Left renal pelvis (tissue), 4 donors: ENCODE measurements at regions not wholly inside any gene's neighbourhood (a gene's known extent, or its start where the extent isn't known, plus 50 kb on each side); places are given as distances from the start of the nearest gene placed in this dataset.

Experiments used
- DNase-seq, 4 donors: peaks; one replicate each; pipeline ENCODE4 v3.0.0-alpha.2; 2013; ENCODE audit warnings: low read depth in 4 of 4, low spot score in 3 of 4

- no peak for DNase-seq
Measured at GRCh38 chr10:10330418-10330817, 687.3 kb upstream of the CELF2 start.

DNA sequence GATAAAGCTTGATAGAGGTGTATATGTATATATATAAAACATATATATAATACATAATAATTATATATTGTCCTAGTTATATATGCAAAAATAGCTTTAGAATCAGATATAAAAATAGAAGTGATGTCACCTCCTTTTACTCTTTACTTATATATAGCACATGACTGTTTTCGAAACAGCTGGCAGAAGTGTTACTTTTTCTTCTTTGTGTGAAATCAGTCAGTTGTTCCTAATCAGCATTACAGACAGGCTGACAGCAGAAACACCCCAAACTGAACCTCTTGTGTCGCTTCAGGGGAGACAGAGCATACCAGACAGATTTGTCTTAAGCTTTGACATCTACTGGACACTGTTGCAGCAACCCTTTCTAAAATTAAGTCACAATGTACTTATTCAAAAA is 684.9 kb upstream of the CELF2 start:
- no peak for DNase-seq

DNA sequence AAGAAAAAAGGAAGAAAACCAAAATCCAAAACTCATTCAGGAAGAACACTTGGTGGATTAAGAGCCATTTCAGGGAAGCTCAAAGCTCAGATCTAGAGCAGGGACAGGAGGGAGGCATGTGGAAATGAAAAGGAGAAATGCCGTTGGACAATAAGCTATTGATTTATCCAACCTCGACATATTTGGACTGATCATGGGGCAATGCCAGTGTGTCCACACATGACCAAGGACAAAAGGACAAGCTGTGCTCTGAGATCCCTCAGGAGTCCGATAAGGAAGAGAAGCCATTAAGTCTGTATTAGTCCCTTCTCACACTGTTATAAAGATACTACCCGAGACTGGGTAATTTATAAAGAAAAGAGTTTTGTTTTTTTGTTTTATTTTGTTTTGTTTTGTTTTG is 684.0 kb upstream of the CELF2 start:
- DNase-seq, result no peak

- no peak for DNase-seq
Measured at GRCh38 chr10:10338339-10338738, 679.3 kb upstream of the CELF2 start.

- no peak for DNase-seq
Measured at GRCh38 chr10:10346390-10347150, 671.1 kb upstream of the CELF2 start.

- DNase-seq, result no peak
Measured at GRCh38 chr10:10350050-10350449, 667.6 kb upstream of the CELF2 start.

DNA sequence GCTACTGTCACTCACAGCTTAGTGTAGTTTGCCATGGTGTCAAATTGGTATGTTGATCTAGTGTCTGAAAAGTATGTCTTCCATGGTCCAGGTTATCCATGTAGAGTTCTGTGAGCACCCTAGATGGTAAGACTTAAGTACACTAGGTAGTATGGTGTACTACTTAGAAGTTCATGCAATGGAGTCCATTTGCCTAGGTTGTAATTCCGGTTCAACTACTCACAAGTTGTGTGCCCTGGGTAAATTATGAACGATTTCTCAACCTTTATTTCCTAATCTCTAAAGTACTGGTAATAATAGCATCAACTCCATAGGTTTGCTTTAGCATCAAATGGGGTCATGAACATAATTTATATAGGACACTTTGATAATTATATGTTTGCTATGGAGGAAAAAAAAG is 666.2 kb upstream of the CELF2 start:
- DNase-seq, result no peak

DNA sequence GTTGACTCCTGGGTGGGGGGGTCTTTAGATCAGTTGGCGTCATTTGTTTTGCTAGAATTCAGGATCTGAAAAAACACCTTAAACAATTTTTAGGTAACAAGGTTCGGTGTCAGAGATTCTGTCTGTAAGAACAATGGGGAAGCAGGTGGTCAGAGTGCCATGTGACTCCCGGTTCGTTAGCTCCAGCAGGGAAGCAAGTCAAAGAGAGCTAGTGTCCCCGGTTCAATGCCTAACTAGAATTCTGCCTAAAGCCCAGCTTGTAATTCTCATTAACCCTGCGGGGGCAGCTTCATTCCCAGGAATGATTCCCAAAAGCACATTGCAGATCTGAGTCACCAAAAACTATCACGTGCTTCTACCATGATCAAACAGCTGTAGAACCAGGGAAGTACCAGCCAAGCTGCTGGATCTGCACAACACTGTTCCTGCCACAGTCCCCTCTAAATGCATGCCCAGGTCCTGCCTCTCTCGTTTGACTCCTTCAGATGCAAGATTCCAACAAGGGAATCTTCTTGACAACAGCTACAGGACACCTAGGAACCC is 664.3 kb upstream of the CELF2 start:
- DNase-seq, result no peak

DNA sequence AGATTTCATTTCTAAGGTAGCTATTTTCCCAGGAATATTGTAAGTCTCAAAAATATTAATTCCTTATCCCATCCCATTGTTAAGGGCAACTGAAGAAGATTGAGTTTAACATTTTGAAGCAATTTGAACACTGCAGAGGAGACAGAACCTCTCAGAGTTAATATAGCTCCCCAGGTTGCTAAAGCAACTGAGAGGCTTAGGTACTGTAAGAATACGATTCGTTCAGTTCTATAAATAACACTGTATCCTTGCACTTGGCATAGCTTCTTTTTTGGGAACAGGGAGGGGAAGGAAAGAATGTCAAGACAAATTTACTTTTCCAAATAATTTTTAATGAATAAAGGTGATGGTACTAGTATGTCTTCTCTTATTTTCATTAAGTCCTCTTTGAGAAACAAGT is 658.4 kb upstream of the CELF2 start:
- no peak for DNase-seq

DNA sequence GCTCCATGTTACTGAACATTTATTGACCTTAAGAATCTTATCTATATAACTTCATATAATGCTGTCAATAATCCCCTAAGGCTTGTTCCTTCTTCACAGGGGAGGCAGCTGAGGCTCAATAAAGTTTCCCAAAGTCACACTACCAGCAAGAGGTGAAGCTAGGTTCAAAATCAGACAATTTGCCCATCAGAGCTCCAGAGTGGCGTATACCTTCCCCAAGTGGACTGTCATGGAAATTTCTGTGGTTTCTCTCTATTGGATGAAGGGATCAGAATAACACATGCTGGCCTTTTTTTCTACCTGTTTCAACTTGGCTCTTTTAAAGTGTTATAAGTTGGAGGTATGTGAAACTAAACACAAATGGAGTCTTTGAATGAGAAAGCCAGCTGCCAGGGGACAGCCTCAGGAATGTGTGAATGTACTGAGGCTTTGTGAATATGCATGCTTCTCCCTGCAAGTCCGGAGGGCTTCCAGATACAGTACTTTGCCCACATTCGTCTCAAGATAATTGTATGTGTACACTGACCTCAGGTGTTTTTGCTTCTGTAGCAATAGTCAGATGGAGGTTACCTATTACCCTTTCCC is 656.3 kb upstream of the CELF2 start:
- DNase-seq, result no peak

DNA sequence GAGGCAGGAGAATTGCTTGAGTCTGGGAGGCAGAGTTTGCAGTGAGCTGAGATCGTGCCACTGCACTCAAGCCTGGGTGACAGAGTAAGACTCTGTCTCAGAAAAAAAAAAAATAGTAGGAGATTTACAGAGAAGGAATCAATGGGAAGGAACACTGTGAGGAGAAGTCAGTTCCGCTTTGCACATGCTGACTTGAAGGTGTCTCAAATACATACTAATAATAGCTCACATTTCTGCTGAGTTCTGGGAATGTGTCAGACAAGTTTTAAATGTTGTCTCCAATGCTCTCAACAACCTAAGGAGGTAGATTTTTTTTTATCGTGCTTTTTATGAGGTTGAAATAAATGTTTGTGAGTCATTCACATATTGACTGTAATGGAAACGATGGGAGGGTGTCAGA is 654.9 kb upstream of the CELF2 start:
- DNase-seq, result no peak

DNA sequence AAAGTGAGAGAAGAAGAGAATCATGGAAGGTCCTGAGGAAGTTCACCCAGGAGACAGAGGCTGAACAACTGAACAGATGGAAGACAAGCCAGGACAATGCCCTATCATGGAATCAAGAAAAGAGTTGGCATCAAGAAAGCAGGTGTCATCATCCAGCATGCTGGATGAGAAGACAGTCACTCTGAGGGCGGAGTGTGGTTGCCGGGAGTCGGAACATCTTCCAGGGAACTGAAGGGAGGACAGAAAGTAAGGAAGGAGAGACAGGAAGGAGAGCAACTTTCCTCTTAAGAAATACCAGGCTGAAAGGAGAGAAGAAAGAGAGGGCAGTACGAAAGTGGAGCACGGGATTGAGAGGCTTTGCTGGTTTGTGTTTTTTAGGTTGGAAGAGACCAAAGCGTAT is 654.5 kb upstream of the CELF2 start:
- DNase-seq, result no peak

- DNase-seq, result no peak
Measured at GRCh38 chr10:10364902-10365301, 652.8 kb upstream of the CELF2 start.

- no peak for DNase-seq
Measured at GRCh38 chr10:10365676-10366075, 652.0 kb upstream of the CELF2 start.

- no peak for DNase-seq
Measured at GRCh38 chr10:10366836-10367235, 650.8 kb upstream of the CELF2 start.

- no peak for DNase-seq
Measured at GRCh38 chr10:10367264-10367663, 650.4 kb upstream of the CELF2 start.

GRCh38 chr10:10368951-10369576 is 648.6 kb upstream of the CELF2 start:
- DNase-seq, result no peak

DNA sequence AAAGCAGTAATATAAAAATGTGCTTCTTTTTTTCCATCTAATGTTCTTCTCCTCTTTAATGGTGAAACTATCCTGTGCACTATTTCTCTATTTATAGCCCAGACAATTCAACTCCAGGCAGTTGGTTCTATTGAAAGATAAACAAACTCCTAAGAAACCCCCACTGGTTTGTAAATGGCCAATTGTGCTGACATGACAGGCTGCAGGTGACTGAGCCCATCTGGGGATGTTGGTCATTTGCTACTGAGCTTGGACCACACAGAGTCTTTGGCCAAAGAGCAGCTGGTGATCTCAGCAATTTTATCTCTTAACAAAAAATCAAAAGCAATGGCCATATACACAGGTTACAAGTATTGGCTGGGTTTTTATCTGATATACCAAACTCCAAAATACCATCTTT is 631.8 kb upstream of the CELF2 start:
- DNase-seq, result no peak

DNA sequence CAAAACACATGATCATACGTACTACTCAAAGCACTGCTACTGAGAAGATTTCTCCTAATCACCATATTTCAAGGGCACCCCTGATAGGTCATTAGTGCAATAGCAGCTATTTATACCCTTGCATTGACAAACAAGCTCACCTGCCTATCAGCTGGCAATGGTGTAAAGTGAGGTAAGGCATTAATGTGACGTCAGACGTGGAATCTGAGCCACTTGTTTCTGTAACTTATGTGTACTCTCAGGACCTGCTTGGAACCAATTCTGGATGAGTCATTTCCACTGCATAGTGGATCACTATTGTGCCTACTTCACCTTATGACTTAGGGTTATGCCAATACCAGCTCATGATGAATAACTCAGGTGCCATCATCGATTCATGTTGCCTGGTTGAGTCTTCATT is 628.5 kb upstream of the CELF2 start:
- DNase-seq, result no peak

DNA sequence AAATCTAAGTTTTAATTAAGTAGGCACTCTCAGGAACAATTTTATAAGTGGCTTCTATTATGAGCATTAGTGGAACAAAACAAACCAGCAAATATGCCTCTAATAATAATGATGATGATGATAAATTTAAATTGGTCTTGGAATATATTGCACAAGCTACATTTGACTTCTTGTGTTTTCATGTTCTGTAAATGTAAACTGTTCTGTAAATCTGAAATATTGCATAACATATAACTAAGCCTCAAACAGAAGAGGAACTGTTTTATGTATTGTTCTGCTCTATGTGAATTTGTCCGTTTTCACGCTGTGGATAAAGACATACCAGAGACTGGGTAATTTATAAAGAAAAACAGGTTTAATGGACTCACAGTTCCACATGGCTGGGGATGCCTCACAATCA is 625.2 kb upstream of the CELF2 start:
- no peak for DNase-seq

- DNase-seq, result no peak
Measured at GRCh38 chr10:10394933-10395658, 622.6 kb upstream of the CELF2 start.
